Upper lobe of right lung (tissue), 1 donor: ENCODE measurements at regions not wholly inside any gene's neighbourhood (a gene's known extent, or its start where the extent isn't known, plus 50 kb on each side); places are given as distances from the start of the nearest gene placed in this dataset.
"Not testable (repeated sequence)": the region's sequence is repeated elsewhere in the genome, so short reads cannot be mapped to it uniquely, and the experiment has no call there.

Experiments
- ATAC-seq: fragments of 200-7000 bp; cut with Tn5 transposase; one replicate; pipeline ENCODE4 v1.9.1; 2020; ENCODE audit warnings: mild to moderate bottlenecking, moderate library complexity
- DNase-seq: peaks from one replicate; pipeline ENCODE4 v3.0.0-alpha.2; 2020
- H3K27ac ChIP-seq: fragments of 200-600 bp; one replicate; pipeline ENCODE4 v1.8.0; 2022
- H3K27me3 ChIP-seq: fragments of 200-600 bp; one replicate; pipeline ENCODE4 v1.8.0; 2022; ENCODE audit warnings: mild to moderate bottlenecking
- H3K36me3 ChIP-seq: fragments of 200-600 bp; one replicate; pipeline ENCODE4 v1.8.0; 2022
- H3K4me1 ChIP-seq: fragments of 200-600 bp; one replicate; pipeline ENCODE4 v1.8.0; 2022
- H3K4me3 ChIP-seq: fragments of 200-600 bp; one replicate; pipeline ENCODE4 v1.8.0; 2022; ENCODE audit warnings: mild to moderate bottlenecking
- H3K9me3 ChIP-seq: fragments of 200-600 bp; one replicate; pipeline ENCODE4 v1.8.0; 2022
- intact Hi-C: fragments of 100-400 bp; cut with DNase I; formaldehyde crosslinking; loops from one replicate; pipeline ENCODE4 v1.11.0; 2022
- TF ChIP-seq, protein P1 (sequence below): fragments of 200-600 bp; IDR thresholded peaks from one replicate; pipeline ENCODE4 v1.8.0; 2022; ENCODE audit warnings: antibody characterized with exemption
- donor health status: DM: no; HTN: yes; CAD: no; lungs with severe emphysema.

DNA sequence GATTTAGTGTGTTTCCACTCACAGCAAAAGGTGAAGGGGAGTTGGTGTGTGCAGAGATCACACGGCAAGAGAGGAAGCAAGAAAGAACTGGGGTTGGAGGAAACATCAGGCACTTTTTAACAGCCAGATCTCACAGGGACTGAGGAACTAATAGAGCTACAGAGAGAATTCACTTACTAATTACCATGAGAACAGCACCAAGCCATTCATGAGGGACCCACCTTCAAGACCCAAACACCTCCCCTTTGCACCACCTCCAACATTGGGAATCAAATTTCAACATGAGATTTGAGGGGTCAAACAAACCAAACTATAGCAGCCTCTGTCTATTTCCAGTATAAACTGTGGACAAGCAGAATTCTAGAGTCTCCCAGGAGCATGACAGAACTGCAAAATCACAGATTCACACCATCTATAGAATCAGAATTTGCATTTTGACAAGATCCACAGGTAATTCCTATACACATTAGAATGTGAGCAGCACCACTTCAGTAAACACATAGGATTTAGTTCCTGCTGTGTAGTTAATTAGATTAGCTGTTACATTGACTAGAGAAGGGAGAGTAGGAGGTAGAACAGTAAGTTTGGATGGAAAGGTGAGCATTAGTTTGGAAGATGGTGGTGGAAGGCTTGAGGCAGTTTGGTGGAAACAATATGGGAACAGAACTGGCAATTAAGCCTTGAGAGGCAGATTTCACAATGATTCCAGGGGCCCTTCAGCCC, 311.7 kb downstream of the NSUN3 start:
- no peak for ATAC-seq
- DNase-seq: no peak
- intact Hi-C loops: no loop called here

DNA sequence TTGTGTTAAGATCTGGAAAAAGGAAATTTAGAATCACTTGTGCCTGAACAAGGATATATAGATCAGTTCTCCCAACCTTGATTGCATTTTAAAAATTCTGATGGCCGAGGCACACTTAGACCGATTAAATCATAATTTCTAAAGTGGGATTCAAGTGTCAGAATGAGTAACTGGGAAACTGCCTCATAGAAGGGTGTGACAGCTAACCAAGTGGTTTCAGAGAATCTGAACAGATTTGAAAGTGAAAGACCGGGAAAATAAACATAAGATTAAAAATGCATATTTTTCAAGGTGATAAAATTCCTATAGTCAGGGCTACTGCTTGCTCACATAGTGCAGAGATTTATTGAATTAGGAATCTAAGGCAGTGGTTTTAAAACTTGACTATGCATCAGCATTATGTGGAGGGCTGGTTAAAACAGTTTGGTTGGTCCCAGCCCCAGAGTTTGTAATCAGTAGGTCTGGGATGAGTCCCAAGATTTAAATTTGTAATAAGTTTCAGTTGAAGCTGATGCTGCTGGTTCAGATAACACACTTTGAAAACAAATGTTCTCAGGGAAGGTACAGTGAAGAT, 314.3 kb downstream of the NSUN3 start:
- ATAC-seq, intact Hi-C loops, H3K4me3 ChIP-seq, H3K27me3 ChIP-seq, H3K4me1 ChIP-seq, H3K36me3 ChIP-seq, H3K9me3 ChIP-seq, H3K27ac ChIP-seq, DNase-seq: not testable (repeated sequence)

More for the DNA sequence above, 311.7 kb downstream of the NSUN3 start:
- H3K4me1 ChIP-seq: no peaks in the 10 kb centered on the region
- no peaks in the 10 kb centered on the region for H3K9me3 ChIP-seq
- TF ChIP-seq, protein P1, sequence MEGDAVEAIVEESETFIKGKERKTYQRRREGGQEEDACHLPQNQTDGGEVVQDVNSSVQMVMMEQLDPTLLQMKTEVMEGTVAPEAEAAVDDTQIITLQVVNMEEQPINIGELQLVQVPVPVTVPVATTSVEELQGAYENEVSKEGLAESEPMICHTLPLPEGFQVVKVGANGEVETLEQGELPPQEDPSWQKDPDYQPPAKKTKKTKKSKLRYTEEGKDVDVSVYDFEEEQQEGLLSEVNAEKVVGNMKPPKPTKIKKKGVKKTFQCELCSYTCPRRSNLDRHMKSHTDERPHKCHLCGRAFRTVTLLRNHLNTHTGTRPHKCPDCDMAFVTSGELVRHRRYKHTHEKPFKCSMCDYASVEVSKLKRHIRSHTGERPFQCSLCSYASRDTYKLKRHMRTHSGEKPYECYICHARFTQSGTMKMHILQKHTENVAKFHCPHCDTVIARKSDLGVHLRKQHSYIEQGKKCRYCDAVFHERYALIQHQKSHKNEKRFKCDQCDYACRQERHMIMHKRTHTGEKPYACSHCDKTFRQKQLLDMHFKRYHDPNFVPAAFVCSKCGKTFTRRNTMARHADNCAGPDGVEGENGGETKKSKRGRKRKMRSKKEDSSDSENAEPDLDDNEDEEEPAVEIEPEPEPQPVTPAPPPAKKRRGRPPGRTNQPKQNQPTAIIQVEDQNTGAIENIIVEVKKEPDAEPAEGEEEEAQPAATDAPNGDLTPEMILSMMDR: no peak
- no peaks in the 10 kb centered on the region for H3K36me3 ChIP-seq
- no peak overlapping the region for H3K4me3 ChIP-seq
- no peak overlapping the region for H3K27ac ChIP-seq
- no peaks in the 10 kb centered on the region for H3K27me3 ChIP-seq

DNA sequence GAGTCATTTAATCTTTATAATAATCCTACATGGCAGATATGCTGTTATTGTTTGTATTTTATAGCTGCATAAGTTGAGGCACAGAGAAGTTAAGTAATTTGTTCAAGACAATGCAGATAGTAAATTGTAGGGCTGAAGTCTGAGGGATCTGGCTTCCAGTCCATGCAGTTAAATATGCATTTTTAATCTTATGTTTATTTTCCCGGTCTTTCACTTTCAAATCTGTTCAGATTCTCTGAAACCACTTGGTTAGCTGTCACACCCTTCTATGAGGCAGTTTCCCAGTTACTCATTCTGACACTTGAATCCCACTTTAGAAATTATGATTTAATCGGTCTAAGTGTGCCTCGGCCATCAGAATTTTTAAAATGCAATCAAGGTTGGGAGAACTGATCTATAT, 315.0 kb downstream of the NSUN3 start:
- H3K27me3 ChIP-seq, H3K9me3 ChIP-seq, H3K27ac ChIP-seq, ATAC-seq, intact Hi-C loops, H3K4me3 ChIP-seq, H3K36me3 ChIP-seq, H3K4me1 ChIP-seq, DNase-seq: not testable (repeated sequence)

DNA sequence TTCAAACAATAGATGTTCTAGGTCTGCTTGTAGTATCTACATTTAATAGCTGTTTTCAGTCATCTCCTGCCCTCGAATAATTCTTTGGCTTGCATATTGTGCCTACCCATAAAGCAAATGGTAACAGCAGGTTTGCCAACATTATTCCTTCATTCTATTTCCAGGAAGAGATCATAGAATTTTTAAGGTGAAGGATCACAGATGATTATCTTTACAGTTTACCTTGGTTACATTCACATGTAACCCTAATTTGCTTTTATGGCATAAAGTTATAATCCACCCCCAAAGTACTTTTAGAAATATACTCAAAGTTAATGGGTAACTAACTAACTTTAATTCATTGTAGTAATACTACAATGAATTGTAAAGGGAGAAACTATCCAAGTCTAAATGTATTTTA, 315.5 kb downstream of the NSUN3 start:
- no peak for ATAC-seq
- intact Hi-C loops: no loop called here

DNA sequence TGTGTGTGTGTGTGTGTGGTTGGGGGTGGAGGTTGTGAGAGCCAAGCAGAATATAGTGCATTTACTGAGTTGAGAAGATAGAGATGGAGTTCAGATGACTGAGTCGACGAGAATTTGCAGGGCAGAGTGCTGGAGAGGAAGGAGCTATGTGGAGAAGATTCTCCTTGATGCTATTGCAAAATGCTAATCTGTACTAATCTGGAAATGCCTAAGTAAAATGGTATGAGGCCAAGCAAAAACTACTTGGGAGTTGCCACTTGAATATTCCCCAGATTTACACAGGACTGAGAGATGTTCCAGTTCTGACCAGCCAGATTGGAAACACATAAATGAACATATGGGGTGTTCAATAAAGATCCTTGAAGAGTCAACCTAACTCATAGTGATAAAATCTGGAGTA, 316.4 kb downstream of the NSUN3 start:
- no peak for ATAC-seq
- intact Hi-C loops: no loop called here
- TF ChIP-seq, protein P1: no peak
- H3K9me3 ChIP-seq: no peaks in the 10 kb centered on the region
- no peaks in the 10 kb centered on the region for H3K27me3 ChIP-seq
- H3K4me3 ChIP-seq: no peak overlapping the region
- no peaks in the 10 kb centered on the region for H3K36me3 ChIP-seq
- H3K4me1 ChIP-seq: no peaks in the 10 kb centered on the region
- no peak overlapping the region for H3K27ac ChIP-seq
- no peak for DNase-seq

More for the DNA sequence above, 315.5 kb downstream of the NSUN3 start:
- no peak overlapping the region for H3K4me3 ChIP-seq
- no peaks in the 10 kb centered on the region for H3K36me3 ChIP-seq
- no peak overlapping the region for H3K27ac ChIP-seq
- TF ChIP-seq, protein P1: no peak
- H3K27me3 ChIP-seq: no peaks in the 10 kb centered on the region
- no peaks in the 10 kb centered on the region for H3K9me3 ChIP-seq
- H3K4me1 ChIP-seq: no peaks in the 10 kb centered on the region
- DNase-seq: no peak

DNA sequence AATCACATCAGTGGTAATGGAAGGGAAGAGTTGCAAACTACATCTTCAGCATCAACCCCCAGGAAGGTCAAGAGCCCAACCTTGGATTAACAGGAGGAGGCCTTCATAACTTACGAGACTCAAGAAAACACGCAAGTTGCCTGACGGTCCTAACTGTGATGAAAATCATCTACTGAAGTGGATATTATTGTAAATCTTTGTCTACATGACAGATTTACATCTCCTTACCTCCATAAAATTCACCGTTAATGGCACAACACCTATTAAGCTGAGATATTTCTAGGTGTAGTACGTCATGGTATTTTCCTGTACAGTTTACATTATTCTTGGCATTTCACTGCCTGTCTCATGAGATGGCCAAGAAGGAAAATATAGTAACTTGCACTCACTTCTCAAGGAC, 332.0 kb downstream of the NSUN3 start:
- no peaks in the 10 kb centered on the region for H3K36me3 ChIP-seq
- no peak for ATAC-seq
- TF ChIP-seq, protein P1: no peak
- H3K27me3 ChIP-seq: no peaks in the 10 kb centered on the region
- no peak overlapping the region for H3K4me3 ChIP-seq
- DNase-seq: no peak
- H3K9me3 ChIP-seq: no peaks in the 10 kb centered on the region
- no peaks in the 10 kb centered on the region for H3K4me1 ChIP-seq
- no peak overlapping the region for H3K27ac ChIP-seq
- intact Hi-C loops: no loop called here
